Hematopoietic multipotent progenitor cell treated with erythropoietin and hydrocortisone succinate and interleukin-3 and kit ligand, for 6 days (in vitro differentiated cells): ENCODE measurements at regions not wholly inside any gene's neighbourhood (a gene's known extent, or its start where the extent isn't known, plus 50 kb on each side); places are given as distances from the start of the nearest gene placed in this dataset.

Source experiments
- DNase-seq: peaks from one replicate; pipeline ENCODE4 v3.0.0-alpha.2; 2015

- no peak for DNase-seq
Observed at GRCh38 chr1:88035578-88035977, 648.5 kb upstream of the PKN2 start.

DNA sequence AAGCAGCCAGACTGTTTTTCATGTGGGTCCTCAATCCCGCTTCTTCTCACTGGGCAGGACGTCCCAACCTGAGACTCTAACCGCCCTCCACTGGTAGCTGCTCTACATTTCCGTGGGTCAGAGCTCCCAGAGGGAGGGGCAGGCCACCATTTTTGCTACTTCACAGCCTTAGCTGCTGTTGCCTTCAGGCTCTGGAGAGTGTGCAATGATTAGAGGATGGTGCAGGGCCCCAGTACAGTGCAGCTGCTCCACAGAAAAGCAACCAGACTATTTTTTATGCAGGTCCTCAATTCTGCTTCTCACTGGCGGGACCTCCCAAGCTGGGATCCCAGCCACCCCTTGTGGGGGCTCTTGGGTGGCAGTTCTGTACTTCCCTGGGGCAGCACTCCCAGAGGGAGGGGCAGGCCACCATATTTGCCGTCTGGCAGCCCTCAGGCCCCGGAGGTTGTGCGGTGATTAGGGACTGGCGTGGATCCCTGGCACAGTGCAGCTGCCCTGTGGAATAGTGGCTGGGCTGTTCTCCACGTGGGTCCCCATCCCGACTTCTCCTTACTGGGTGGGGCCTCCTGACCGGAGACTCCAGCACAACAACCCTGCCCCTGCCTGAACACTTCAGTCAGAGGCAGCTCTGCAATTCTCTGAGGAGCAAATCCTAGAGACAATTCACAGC lies 647.6 kb upstream of the PKN2 start:
- DNase-seq = no peak

- DNase-seq = no peak
Observed at GRCh38 chr1:88039240-88039639, 644.8 kb upstream of the PKN2 start.

DNA sequence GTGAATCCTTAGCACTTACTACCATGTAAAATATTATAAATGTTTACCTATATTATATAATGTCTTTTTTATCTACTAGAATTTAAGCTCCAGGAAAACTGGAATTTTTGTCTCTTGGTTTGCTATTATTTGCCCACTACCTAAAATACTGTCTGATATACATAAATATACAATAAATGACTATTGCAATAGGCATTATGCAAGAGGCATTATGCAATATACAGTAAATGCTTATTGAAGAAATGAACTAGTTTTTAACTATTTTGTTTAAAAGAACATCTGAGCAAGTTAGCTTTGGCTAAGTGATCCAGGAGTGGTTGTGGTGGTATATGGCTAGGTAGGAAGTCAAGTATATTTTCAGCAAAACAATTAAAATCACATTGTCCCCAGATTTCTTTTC lies 640.2 kb upstream of the PKN2 start:
- DNase-seq = no peak

- DNase-seq = no peak
Observed at GRCh38 chr1:88052167-88052566, 631.9 kb upstream of the PKN2 start.

DNA sequence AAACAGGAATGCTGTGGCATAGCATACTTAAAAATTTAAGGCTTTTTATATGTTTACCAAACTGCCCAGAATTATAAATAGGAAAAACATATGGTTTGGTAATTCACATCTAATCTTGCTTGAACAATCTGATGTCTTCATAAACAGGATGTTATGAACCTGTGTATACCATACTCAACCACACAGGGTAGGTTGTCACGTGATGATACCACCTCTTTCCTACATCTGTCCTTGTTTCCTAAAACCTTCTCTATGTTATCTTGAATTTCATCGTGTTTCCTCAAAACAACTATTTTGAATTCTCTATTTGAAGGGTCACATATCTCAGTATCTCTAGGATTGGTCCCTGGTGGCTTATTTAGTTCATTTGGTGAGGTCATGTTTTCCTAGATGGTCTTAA lies 631.0 kb upstream of the PKN2 start:
- DNase-seq = no peak

DNA sequence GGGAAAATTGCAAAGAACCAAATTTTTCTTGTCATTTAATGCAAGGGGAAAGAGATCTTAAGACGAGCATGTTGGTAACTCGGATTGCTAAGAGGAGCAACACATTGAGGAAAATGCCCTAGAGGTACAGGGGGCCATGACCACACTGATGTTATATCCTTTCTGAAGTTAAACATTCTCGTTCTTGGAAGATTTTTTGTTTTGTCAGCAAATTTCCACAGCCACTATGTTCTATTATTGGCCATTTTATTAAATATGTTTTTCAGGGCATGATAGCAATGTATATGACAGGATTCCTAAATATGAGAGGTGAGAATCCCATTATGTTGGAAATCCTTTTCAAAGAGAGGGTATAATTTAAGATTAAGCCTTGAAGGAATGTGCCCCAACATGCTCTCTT lies 627.2 kb upstream of the PKN2 start:
- no peak for DNase-seq

DNA sequence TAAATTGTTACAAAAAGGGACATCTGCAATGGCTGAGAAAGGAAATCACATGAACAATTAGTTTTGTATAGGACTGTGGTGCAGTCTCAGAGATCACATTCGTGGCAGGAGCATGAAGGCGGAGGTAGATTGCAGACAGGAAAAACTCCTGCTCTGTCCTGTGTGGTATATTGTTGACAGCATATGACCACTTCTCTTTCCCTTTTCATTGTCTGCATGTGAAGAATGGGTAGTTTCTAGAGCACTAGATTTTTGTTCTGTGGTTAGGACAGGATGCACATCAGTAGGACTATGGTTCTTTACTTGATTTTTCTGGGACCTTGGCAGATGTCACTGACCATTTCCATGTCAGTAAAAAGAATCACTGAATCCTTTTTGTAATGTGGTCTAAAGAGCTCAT lies 625.9 kb upstream of the PKN2 start:
- no peak for DNase-seq

DNA sequence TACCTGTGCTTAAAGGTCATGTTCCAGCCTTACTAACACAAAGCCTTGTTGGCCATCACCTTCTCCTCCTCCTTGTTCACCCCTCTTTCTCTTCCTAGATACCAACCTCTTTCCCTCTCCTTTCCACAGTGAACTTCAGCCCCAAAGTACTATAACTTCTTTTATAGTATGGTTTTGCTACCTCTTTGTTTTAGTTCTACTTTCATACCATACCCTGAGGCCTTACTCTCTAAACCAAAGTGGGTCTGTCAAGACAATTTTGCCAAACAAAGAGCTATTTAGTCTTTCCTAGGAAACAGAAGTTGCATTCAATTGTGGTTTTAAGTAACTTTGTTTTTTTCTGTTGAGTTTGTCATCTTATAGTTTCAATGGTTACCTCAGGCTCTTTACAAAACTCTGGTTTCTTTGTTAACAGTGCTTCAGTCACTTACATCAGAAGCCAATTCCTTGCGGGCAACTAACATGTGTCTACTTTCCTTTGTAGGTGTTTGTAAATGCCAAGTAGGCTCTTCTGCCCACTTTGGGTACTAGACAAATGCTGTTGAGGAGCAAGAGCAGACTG lies 623.9 kb upstream of the PKN2 start:
- DNase-seq = no peak

DNA sequence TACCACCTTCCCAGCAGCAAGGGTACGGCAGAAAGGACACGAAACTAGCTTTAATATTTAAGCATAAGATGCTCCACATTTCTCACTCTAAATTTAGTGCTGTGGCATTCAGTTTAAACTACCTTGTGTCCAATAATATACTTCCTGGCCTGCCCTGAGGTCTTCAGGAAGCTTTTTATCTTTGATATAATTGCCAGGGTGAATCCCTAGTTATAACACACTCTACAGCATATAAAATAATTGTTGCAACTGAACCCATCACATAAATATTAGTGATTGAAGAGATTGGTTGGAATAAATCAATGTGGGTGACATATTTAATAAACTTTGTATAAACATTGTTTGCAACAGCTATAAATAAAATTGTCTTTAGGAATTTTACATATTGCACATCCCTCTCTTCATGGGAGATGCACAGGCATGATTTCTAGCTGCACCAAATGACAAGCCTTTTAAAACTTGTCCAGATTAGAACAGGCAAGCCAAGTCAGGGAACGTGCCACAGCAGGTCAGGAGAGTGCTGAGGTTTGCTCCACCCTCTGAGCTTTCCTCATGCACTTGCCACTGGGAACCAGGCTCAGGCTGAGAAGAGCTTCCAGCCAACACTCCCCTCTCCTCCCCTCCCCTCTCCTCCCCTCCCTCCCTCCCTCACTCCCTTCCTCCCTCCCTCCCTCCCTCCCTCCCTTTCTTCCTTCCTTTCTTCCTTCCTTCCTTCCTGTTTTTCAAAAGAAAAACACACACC lies 623.2 kb upstream of the PKN2 start:
- DNase-seq = no peak

DNA sequence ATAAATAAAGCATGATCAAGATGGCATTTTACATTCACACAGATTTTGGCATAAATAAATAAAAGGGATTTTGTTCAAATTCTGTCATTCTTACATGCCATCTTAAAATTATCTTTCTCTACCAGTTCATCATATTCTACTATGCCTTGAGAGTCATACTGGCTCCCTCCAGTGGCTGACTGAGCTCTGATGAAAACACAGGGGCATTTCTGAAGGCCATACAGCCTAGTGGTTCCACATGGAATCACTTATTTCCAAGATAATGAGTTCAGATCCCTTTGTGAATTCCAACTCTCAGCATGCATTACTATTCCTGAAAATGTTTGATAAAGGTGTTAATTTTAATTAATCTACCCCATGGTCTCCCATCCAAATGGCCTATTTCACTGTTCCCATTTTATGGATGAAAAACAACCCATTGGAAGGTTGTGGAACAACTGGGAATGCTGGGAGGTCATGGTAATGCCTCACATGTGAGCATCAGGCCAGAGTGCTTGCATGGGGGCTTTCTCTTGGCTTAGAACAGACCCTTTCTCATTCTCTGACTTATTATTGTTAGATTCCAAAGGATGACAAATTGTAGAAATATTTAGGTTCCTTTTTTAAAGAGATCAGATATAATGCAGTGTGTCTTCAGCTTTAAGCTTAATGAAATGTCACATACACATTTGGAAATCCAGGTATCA lies 622.4 kb upstream of the PKN2 start:
- DNase-seq = peak; percentile 70

- no peak for DNase-seq
Observed at GRCh38 chr1:88062650-88063153, 621.4 kb upstream of the PKN2 start.

DNA sequence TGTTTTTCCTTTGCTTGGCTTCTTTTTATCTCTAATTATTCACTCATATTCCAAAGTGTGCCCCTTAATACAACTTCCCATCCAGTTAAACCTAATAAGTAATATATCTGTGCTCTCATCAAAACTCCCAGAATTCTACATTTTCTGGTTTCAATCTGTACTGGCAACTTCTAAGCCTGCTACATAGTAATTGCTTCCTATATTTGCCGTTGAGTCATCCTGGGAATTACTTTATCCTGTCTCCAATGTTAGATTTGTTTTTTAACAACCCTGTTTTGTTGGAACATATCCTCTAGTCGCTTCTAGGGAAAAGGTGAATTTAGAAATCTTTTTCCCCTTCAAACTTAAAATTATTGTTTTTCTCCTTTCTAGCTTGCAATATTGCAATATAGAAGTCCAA lies 620.5 kb upstream of the PKN2 start:
- DNase-seq = no peak

GRCh38 chr1:88068407-88068960 lies 615.6 kb upstream of the PKN2 start:
- DNase-seq = no peak

- DNase-seq = no peak
Observed at GRCh38 chr1:88070956-88071355, 613.1 kb upstream of the PKN2 start.

GRCh38 chr1:88074661-88075060 lies 609.4 kb upstream of the PKN2 start:
- no peak for DNase-seq

DNA sequence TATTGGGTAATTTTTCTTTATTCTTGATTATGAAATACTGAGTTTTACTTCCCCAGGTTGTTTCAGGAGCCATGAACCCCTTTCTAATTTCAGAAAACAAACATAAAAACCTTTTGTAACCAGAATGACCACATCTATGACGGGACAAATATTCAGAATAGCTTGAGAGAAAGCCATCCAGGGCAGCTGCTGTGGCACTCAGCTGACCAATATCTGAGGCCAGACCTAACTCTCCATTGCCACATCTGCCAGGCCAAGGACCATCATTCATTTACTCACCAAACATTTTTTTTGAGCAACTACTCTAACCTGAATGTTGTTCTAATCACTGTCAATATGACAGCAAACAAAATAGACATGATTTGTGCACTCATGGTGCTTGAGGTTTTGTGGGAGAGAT lies 608.3 kb upstream of the PKN2 start:
- no peak for DNase-seq

DNA sequence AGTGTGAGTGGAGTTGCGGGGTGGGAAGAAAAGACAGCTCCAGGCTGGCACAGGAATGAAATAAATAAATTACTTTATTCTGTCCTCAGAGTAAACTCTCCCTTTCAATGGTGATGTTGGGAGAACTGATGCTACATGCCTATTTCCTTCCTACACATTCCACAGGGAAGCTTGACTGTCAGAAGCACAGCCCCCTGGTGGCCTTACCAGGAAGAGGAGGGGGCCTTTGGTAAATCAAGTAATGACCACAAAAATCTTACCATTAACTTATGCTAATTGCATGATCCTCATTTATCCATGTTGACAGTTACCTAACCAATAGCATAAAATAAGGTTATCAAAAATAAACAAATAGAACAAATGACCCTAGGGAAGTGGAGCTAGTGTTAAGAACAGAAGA lies 605.0 kb upstream of the PKN2 start:
- peak; percentile 5 for DNase-seq

GRCh38 chr1:88080875-88081274 lies 603.2 kb upstream of the PKN2 start:
- no peak for DNase-seq

- no peak for DNase-seq
Observed at GRCh38 chr1:88088481-88088880, 595.6 kb upstream of the PKN2 start.

- DNase-seq = no peak
Observed at GRCh38 chr1:88089961-88090360, 594.1 kb upstream of the PKN2 start.

DNA sequence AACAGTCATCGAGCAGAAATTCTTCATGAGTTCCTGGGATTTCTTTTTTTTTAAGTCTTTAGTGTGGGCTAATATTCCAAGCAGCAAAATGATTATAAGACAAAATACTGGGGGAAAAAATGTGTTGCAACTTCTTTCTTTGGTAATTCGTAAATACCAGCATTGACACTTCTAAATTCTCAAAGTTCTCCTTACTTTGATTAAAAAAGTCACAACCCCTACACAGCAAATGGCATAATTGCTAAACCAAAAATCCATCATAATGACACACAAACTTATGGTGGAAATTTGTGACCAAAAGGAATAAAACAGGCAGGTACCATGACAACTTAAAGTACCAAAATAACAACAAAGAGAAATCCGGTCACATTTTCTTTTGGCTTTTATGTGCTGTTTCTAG lies 585.2 kb upstream of the PKN2 start:
- DNase-seq = no peak

GRCh38 chr1:88101041-88101440 lies 583.0 kb upstream of the PKN2 start:
- DNase-seq = no peak
